ENCODE measurements at regions not wholly inside any gene's neighbourhood (a gene's known extent, or its start where the extent isn't known, plus 50 kb on each side); places are given as distances from the start of the nearest gene placed in this dataset.

GRCh38 chr12:17763366-17763765, 326.6 kb downstream of the RERGL start:
- H2BK15ac ChIP-seq (ENCODE audit: low read depth, low read length), result no peak overlapping the region
- H3K4ac ChIP-seq (ENCODE audit: low read depth, low read length), result no peak overlapping the region
- H3K56ac ChIP-seq (ENCODE audit: insufficient read length, low read depth, low read length), result no peak overlapping the region
- no peak overlapping the region for H4K8ac ChIP-seq (replicated peaks; ENCODE audit: insufficient read length, low read depth, low read length)
- peaks cover 0 to 4% (median 3%) of the 10 kb centered on the region in 3 experiments; a peak in 4 of 7 replicates for H3K36me3 Mint-ChIP-seq (ENCODE audit: insufficient read depth in 1 of 3, low read depth in 3 of 3)
- H3K4me2 ChIP-seq (ENCODE audit: insufficient read depth, insufficient read length, low read length), result no peak overlapping the region
- H3K4me1 Mint-ChIP-seq, result no peaks in the 10 kb centered on the region
- no peak overlapping the region for H3K27ac Mint-ChIP-seq
- no peak overlapping the region for H3K4me3 Mint-ChIP-seq
- no peak for TF ChIP-seq CTCF (conservative IDR thresholded peaks at IDR 0.05)
- no peaks in the 10 kb centered on the region for H3K9me3 ChIP-seq (ENCODE audit: control insufficient read depth, low read depth, low read length)
- no peak overlapping the region for H4K5ac ChIP-seq (ENCODE audit: insufficient read length, low read depth, low read length)
- no peak overlapping the region for H3T11ph ChIP-seq (ENCODE audit: low read length)
- no peak overlapping the region for H2AK5ac ChIP-seq (ENCODE audit: insufficient read length, low read length)
- H2BK12ac ChIP-seq (ENCODE audit: insufficient read length, low read depth, low read length), result no peak overlapping the region
- no peak overlapping the region for H3K18ac ChIP-seq (ENCODE audit: insufficient read length, low read depth, low read length)
- no peaks in the 10 kb centered on the region for H4K20me1 ChIP-seq (ENCODE audit: control insufficient read depth, insufficient read depth, insufficient read length)
- H3K14ac ChIP-seq (ENCODE audit: insufficient read depth, low read length), result no peak overlapping the region
- H3K9me3 Mint-ChIP-seq, result peaks cover 0 to 4% of the 10 kb centered on the region in 2 experiments; a peak in 3 of 5 replicates
- H3K27me3 ChIP-seq (ENCODE audit: insufficient read depth, low read length), result no peaks in the 10 kb centered on the region
- no peak overlapping the region for H3K9ac ChIP-seq (ENCODE audit: extremely low read depth, insufficient read length, low read length)
- H2BK5ac ChIP-seq (ENCODE audit: insufficient read length, low read length), result no peak overlapping the region
- no peak overlapping the region for H2BK20ac ChIP-seq (ENCODE audit: low read depth, low read length, poor library complexity, severe bottlenecking)
- no peaks in the 10 kb centered on the region for H3K23me2 ChIP-seq (ENCODE audit: insufficient read length, low read depth, low read length, poor library complexity, severe bottlenecking)
- no peak overlapping the region for H3K27ac ChIP-seq (ENCODE audit: insufficient read length, low read depth, low read length)
- H2BK120ac ChIP-seq (ENCODE audit: low read depth, low read length, poor library complexity, severe bottlenecking), result no peak overlapping the region
- no peak overlapping the region for H4K91ac ChIP-seq (ENCODE audit: insufficient read length, low read depth, low read length)
- no peak overlapping the region for H2AFZ ChIP-seq (ENCODE audit: low read length)
- no peaks in the 10 kb centered on the region for H3K4me1 ChIP-seq (ENCODE audit: insufficient read depth, low read length)
- WGBS (ENCODE audit: extremely low coverage, insufficient read length, low lambda C conversion rate), result no CpG with 5 or more reads among the region's 4 CpGs
- H3K23ac ChIP-seq (ENCODE audit: insufficient read length, low read depth, low read length), result no peak overlapping the region
- no peaks in the 10 kb centered on the region for H3K79me2 ChIP-seq (ENCODE audit: insufficient read depth, low read length)
- DNase-seq, result no peak
- no peaks in the 10 kb centered on the region for H3K27me3 Mint-ChIP-seq (ENCODE audit: low read depth)
- H3K79me1 ChIP-seq (ENCODE audit: insufficient read depth, low read depth, low read length, poor library complexity, severe bottlenecking), result no peaks in the 10 kb centered on the region
